Gastroesophageal sphincter (tissue), 4 donors: ENCODE measurements at regions not wholly inside any gene's neighbourhood (a gene's known extent, or its start where the extent isn't known, plus 50 kb on each side); places are given as distances from the start of the nearest gene placed in this dataset.
"Not testable (repeated sequence)": the region's sequence is repeated elsewhere in the genome, so short reads cannot be mapped to it uniquely, and the experiment has no call there.

ENCODE experiments used
- ATAC-seq: fragments of 150-250 bp; one replicate; pipeline ENCODE4 v1.9.1; 2016; ENCODE audit warnings: mild to moderate bottlenecking, moderate library complexity
- H3K27ac ChIP-seq, 4 donors: fragments of 200-600 bp; sonication (generic) in 3 of 4; 1 replicate in 3 of 4; 2 replicates in 1 of 4; pipeline ENCODE4 v1.5.1; 2016 to 2019
- H3K27me3 ChIP-seq: fragments of 200-600 bp; sonication (generic); one replicate; pipeline ENCODE4 v1.5.1; 2019
- H3K36me3 ChIP-seq, 2 donors: fragments of 200-600 bp; sonication (generic); one replicate each; pipeline ENCODE4 v1.5.1; 2019; ENCODE audit warnings: control low read depth in 1 of 2
- H3K4me1 ChIP-seq, 3 donors: fragments of 200-600 bp; sonication (generic); 1 replicate in 2 of 3; 2 replicates in 1 of 3; pipeline ENCODE4 v1.5.1; 2016 to 2019; ENCODE audit warnings: control low read depth in 2 of 3
- H3K4me3 ChIP-seq, 2 donors: fragments of 200-600 bp; sonication (generic); one replicate each; pipeline ENCODE4 v1.5.1; 2019; ENCODE audit warnings: mild to moderate bottlenecking in 1 of 2, moderate library complexity in 1 of 2
- H3K9me3 ChIP-seq, 3 donors: fragments of 200-600 bp; sonication (generic); one replicate each; pipeline ENCODE4 v1.5.1; 2017 to 2019; ENCODE audit warnings: control low read depth in 2 of 3
- CTCF ChIP-seq, 4 experiments: fragments of 200-600 bp in 2 of 4; fragments of 450-650 bp in 2 of 4; sonication (generic) in 1 of 4; IDR thresholded peaks; one replicate each; pipeline ENCODE4 v1.5.1; 2017 to 2019; ENCODE audit warnings: antibody characterized with exemption in 4 of 4, mild to moderate bottlenecking in 2 of 4, moderate library complexity in 2 of 4
- EP300 ChIP-seq: sonication (generic); formaldehyde crosslinking; IDR thresholded peaks from one replicate; pipeline ENCODE4 v1.6.1; 2017; ENCODE audit warnings: antibody characterized with exemption, mild to moderate bottlenecking
- POLR2A ChIP-seq, 2 donors: fragments of 450-650 bp; IDR thresholded peaks; one replicate each; pipeline ENCODE4 v1.6.1; 2017; ENCODE audit warnings: antibody characterized with exemption in 2 of 2, mild to moderate bottlenecking in 2 of 2, moderate library complexity in 1 of 2
- POLR2AphosphoS5 ChIP-seq: sonication (generic); formaldehyde crosslinking; IDR thresholded peaks from one replicate; pipeline ENCODE4 v1.6.1; 2017; ENCODE audit warnings: antibody characterized with exemption
- WGBS, 2 donors: methylation state at CpG; one replicate each; pipeline ENCODE4 v1.1.5; 2018; ENCODE audit warnings: low coverage in 1 of 2; 5-methylcytosine and 5-hydroxymethylcytosine counted together

- peaks cover 0 to under 1% (median 0%) of the 10 kb centered on the region in 3 donors for H3K9me3 ChIP-seq
- TF ChIP-seq CTCF (IDR thresholded peaks at IDR 0.05) (no peak), POLR2AphosphoS5 (no peak), POLR2A (IDR thresholded peaks at IDR 0.05) (no peak), EP300 (no peak)
- H3K4me3 ChIP-seq: no peak overlapping the region
- H3K36me3 ChIP-seq: no peaks in the 10 kb centered on the region
- no peak for ATAC-seq
- H3K27ac ChIP-seq: no peak overlapping the region
- H3K27me3 ChIP-seq: no peaks in the 10 kb centered on the region
- no peaks in the 10 kb centered on the region for H3K4me1 ChIP-seq
- WGBS, 2 donors: 64 to 65% methylated on average over 3 of the region's 3 CpGs
Observed at GRCh38 chr2:185578322-185578721, 160.3 kb upstream of the FSIP2 start.

- Histone ChIP-seq H3K27ac (no peak overlapping the region), H3K9me3 (peaks cover 0 to 23% (median 0%) of the 10 kb centered on the region in 3 donors), H3K36me3 (no peaks in the 10 kb centered on the region), H3K27me3 (no peaks in the 10 kb centered on the region), H3K4me1 (no peaks in the 10 kb centered on the region), H3K4me3 (no peak overlapping the region)
- 43 to 67% methylated on average over 1 to 2 of the region's 2 CpGs for WGBS, 2 donors
- no peak for TF ChIP-seq POLR2A (IDR thresholded peaks at IDR 0.05)
- TF ChIP-seq POLR2AphosphoS5: no peak
- TF ChIP-seq EP300: no peak
- no peak for TF ChIP-seq CTCF (IDR thresholded peaks at IDR 0.05)
- ATAC-seq: no peak
Observed at GRCh38 chr2:185583058-185583816, 155.4 kb upstream of the FSIP2 start.

DNA sequence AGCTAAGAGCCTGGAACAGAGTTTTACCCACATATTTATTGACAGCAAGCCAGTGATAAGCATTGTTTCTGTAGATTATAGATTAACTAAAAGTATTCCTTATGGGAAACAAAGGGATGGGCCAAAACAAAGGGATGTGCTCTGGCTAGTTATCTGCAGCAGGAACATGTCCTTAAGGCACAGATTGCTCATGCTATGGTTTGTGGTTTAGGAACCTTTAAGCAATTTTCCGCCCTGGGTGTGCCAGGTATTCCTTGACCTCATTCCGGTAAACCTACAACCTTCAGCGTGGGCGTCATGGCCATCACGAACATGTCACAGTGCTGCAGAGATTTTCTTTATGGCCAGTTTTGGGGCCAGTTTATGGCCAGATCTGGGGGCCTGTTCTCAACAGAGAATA is 153.4 kb upstream of the FSIP2 start:
- H3K36me3 ChIP-seq, H3K27me3 ChIP-seq, ATAC-seq, H3K27ac ChIP-seq, H3K4me1 ChIP-seq, H3K4me3 ChIP-seq: not testable (repeated sequence)
- H3K9me3 ChIP-seq: peaks cover 0 to 23% (median 0%) of the 10 kb centered on the region in 3 donors
- WGBS, 2 donors: 89 to 92% methylated on average over 5 of the region's 5 CpGs

DNA sequence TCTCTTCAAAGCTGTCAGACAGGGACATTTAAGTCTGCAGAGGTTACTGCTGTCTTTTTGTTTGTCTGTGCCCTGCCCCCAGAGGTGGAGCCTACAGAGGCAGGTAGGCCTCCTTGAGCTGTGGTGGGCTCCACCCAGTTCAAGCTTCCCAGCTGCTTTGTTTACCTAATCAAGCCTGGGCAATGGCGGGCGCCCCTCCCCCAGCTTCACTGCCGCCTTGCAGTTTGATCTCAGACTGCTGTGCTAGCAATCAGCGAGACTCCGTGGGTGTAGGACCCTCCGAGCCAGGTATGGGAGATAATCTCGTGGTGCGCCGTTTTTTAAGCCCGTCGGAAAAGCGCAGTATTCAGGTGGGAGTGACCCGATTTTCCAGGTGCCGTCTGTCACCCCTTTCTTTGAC is 147.3 kb upstream of the FSIP2 start:
- not testable (repeated sequence) for H3K27ac ChIP-seq, H3K36me3 ChIP-seq, H3K27me3 ChIP-seq, H3K4me3 ChIP-seq, H3K4me1 ChIP-seq, ATAC-seq
- 89% methylated on average over 12 of the region's 14 CpGs; no CpG with 5 or more reads in 1 of the 2 donors for WGBS, 2 donors
- peaks cover 0 to 14% (median 0%) of the 10 kb centered on the region in 3 donors for H3K9me3 ChIP-seq

DNA sequence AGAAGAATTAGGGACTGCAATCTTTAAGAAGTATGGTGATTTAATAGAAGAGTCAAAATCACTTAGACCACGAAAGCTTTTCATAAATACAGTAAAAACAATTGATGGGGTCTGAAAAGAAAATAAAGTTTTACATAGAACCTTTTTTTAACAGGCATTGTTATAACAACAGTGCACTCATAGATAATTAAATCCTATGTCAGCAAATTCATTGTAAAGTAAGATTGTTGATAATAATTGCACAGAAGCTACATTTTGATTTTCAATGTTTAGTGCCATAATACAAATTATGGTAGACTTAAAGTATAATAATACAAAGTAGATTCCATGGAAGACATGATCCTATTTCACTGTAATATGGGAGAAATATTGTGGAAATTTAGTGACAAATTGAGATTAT is 130.7 kb upstream of the FSIP2 start:
- Histone ChIP-seq H3K4me1 (no peaks in the 10 kb centered on the region), H3K27ac (no peak overlapping the region), H3K9me3 (no peaks in the 10 kb centered on the region), H3K27me3 (no peaks in the 10 kb centered on the region), H3K4me3 (no peak overlapping the region), H3K36me3 (no peaks in the 10 kb centered on the region)
- WGBS, 2 donors: 50 to 76% methylated on average over 1 of the region's 1 CpG
- no peak for ATAC-seq
- no peak for TF ChIP-seq EP300

DNA sequence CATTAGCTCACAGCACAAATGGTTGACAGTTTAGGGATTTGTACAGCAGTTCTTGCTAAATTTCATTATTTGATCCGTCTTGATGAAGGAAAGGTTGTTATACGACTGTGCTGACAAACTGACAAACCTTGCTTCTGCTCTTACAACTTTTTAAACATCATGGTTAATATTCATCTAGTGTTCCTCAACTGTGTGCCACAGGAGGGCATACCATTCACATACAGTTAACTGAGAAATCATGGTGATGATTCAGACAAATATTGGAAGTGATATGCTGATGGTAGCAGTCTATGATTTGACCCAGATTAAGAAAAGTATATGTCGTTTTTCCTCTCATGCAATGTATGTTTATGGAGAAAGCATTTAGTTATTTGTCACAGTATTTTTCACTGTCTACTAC is 129.8 kb upstream of the FSIP2 start:
- Histone ChIP-seq H3K27me3 (no peaks in the 10 kb centered on the region), H3K36me3 (no peaks in the 10 kb centered on the region), H3K9me3 (no peaks in the 10 kb centered on the region), H3K27ac (no peak overlapping the region), H3K4me3 (no peak overlapping the region), H3K4me1 (no peaks in the 10 kb centered on the region)
- ATAC-seq: no peak
- TF ChIP-seq POLR2A (IDR thresholded peaks at IDR 0.05) (no peak), CTCF (IDR thresholded peaks at IDR 0.05) (no peak), POLR2AphosphoS5 (no peak), EP300 (no peak)
- 34 to 48% methylated on average over 3 of the region's 3 CpGs for WGBS, 2 donors
